Activated naive CD4-positive, alpha-beta T cell treated with Interleukin-2 at 50 U/mL for 16 hours (primary cell): ENCODE measurements at regions not wholly inside any gene's neighbourhood (a gene's known extent, or its start where the extent isn't known, plus 50 kb on each side); places are given as distances from the start of the nearest gene placed in this dataset.

Experiments
- DNase-seq: peaks from one replicate; pipeline ENCODE4 v3.0.0-alpha.2; 2020

- DNase-seq, result no peak
Measured at GRCh38 chr4:121221608-121222007, 57.5 kb upstream of the TNIP3 start.

- no peak for DNase-seq
Measured at GRCh38 chr4:121221201-121221600, 57.1 kb upstream of the TNIP3 start.

- DNase-seq, result no peak
Measured at GRCh38 chr4:121220698-121221097, 56.6 kb upstream of the TNIP3 start.

GRCh38 chr4:121219227-121219626 is 55.1 kb upstream of the TNIP3 start:
- no peak for DNase-seq

GRCh38 chr4:121217351-121217750 is 53.2 kb upstream of the TNIP3 start:
- DNase-seq, result no peak

GRCh38 chr4:121216461-121216860 is 52.3 kb upstream of the TNIP3 start:
- DNase-seq, result no peak

- DNase-seq, result no peak
Measured at GRCh38 chr4:121213940-121214339, 49.8 kb upstream of the TNIP3 start.
